ENCODE measurements at regions not wholly inside any gene's neighbourhood (a gene's known extent, or its start where the extent isn't known, plus 50 kb on each side); places are given as distances from the start of the nearest gene placed in this dataset.
"Not testable (repeated sequence)": the region's sequence is repeated elsewhere in the genome, so short reads cannot be mapped to it uniquely, and the experiment has no call there.

DNA sequence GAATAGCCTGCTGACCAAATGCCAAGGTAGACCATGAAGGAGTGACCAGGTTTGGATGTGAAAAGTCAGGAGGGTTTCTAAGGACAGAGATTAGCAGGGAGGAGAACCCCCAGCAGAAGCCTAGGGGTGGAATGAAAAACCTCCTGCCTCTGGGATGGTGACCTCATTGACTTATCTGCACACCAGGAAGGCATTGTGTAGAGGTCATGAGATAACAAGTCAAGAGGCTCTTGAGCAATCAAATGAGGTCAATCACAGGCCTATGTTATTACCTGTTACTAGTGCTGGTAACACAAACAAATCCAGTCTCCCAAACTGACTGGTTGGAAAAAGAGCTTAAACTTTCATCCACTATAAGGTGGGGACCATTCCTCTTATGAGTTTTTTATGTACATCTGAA, 225.0 kb upstream of the CDY1 start:
- ATAC-seq, result not testable (repeated sequence)

- peak; percentile 93 for ATAC-seq
Observed at GRCh38 chrY:25399081-25399480, 222.8 kb upstream of the CDY1 start.

DNA sequence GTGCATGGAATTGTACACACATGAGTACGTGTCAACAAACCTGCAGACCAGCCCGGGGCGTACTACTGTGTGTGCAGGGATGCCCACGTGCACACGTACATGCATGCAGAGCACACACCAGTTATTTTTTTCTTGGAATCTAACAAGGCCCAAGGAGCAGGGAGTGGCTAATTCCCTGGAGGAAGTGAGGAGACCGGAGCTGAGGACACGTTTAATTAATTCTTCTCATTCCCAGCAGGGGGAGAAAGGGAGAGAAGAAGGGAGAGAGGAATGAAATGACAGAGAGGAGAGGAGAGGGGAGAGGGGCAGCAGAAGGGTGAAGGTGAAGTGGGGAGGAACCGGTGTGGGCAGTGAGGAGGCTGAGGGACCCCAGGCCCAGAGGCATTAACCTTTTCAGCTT, 213.6 kb upstream of the CDY1 start:
- ATAC-seq, result not testable (repeated sequence)
